Left kidney (tissue), 1 donor: ENCODE measurements at regions not wholly inside any gene's neighbourhood (a gene's known extent, or its start where the extent isn't known, plus 50 kb on each side); places are given as distances from the start of the nearest gene placed in this dataset.
"Not testable (repeated sequence)": the region's sequence is repeated elsewhere in the genome, so short reads cannot be mapped to it uniquely, and the experiment has no call there.

Experiments
- DNase-seq: peaks from one replicate; pipeline ENCODE4 v3.0.0-alpha.2; 2013

DNA sequence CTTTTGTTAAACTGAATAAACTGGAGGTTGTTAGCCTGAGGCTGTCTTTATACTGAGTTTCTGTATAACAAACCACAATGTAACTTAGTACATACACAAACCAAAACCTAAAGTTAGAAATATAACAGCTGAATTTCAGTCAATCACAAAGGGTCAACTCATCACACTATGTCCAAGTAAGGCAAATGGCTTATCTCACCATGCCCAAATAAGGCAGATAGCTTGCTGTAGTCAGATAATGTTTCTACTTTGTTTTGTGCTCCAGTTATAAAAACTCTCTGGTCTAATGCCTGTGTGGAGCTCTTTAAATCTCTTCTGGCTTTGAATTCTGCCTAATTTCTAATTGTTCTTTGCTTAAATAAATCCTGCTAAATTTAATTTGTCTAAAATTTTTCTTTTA, 1323.4 kb upstream of the ATXN8OS start:
- no peak for DNase-seq

DNA sequence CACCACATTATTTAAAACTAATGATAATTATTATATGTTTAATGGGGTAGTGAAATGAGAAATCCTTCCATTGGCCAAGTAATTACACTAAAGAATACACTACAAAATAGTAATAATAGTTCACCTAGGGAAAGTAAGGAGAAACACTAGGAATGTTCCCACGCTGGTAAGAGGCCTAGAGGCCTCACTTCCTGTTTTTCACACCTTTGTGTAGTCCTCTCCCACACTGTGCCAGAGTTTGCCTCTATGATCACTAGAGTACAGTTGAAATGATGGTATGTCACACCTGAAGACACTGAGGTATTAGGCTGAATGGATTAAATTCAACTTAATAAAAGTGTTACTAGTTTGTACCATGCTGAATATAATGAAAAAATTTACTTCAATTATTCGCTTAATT, 1348.0 kb upstream of the ATXN8OS start:
- DNase-seq: no peak

DNA sequence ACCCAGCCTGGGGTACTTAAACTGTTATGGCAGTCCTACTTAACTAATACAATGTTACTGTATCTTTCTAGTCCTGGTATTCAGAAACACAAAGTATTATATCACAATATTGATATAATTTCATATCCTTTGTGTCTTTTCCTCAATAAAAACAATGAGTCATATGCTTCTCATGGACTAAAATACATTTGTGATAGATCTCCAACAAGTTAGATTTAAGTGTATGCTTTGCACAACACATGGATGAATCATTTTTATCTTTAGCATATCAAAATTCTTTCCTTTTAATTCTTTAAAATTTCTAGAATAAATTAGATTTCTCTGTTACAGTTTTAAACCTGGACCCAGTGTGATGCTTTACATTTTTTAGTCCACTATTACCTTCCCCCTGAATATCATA, 1357.8 kb upstream of the ATXN8OS start:
- no peak for DNase-seq

DNA sequence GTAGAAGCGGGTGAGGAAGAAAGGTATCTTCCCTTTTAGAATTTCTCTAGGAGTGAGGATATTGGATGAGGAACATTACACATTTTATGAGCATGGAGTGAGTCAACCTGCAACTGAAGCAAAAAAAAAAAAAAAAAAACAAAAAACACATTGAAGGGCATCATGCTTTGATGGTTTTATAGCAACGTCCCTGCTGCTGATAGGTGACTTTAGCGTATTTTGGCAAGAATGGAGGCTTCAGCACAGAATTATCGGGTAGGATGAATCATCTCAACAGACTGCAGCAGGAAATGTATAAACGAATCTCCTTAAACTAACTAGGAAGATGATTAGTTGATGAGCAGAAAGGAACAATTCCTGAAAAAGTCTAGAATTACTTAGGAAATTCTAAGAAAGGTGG, 1359.6 kb upstream of the ATXN8OS start:
- no peak for DNase-seq

DNA sequence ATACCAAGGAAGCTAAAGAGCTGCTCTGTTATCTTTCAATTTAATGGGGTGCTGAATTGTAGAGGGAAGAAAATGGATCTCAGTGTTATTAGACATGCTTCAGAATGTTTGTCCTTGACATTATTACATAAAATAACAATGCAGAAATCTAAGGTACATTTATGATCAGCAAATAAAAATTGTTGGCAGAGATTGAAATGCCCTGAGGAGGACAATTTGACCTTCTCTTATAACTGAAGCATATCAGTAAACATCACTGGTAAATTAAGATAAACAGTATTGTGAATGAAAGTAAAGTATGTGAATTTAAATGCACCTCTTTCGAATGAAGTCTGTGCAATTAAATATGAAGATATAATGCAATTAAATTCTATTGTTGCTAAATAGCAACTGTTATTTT, 1362.1 kb upstream of the ATXN8OS start:
- no peak for DNase-seq

DNA sequence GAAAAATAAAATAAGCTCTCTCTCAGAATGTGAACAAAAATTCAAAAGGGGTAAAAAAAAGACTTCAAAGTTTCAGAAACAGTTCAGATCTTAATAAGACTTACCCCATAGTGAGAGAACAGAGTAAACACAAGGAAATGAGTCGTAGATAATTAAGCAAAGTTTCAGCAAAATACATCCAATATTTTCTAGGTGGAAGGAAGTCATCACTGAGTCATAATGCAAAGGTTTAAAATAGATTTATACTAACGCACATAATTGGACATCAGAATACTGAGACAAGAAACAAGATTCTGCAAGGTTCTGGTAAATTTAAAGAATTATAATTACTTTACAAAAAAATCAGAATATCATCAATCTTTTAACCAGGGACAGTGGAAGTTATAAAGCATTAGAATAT, 1370.7 kb upstream of the ATXN8OS start:
- no peak for DNase-seq

DNA sequence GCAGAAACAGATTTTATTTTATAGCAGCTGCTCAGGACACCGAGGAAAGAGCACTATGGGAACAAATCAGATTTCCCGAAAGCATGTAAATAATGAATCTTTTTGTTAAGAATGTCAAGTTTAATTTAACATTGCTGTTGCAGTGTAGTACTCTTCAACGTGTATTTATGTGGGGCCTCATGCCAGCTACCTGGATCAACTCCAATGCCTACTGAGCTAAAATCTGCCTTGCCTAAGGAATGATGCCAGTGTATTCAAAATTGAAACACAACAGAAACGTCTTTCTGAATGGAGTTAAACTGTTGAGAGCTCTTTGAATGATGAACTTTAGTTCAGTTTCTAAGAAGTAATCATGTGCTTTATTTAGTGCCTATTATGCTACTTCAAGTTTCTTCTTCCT, 1379.8 kb upstream of the ATXN8OS start:
- no peak for DNase-seq

DNA sequence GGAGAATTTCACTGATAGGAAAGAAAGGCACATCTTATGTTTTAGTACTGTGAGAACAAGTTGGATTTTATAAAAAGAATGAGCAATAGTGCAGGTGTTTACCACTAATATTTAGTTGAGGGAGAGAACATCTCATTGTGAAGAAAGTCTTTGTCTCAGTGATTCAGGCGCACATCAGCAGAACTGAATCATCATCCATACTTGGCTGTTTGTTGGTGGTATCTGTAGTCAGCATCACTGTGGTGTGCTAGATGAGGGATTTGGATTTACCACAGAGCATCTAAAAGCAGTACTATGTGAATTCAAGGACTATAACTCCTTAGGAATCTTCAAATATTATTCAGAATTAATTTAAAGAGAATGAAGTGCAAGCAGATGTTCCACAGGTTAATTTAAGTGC, 1380.5 kb upstream of the ATXN8OS start:
- DNase-seq: no peak

DNA sequence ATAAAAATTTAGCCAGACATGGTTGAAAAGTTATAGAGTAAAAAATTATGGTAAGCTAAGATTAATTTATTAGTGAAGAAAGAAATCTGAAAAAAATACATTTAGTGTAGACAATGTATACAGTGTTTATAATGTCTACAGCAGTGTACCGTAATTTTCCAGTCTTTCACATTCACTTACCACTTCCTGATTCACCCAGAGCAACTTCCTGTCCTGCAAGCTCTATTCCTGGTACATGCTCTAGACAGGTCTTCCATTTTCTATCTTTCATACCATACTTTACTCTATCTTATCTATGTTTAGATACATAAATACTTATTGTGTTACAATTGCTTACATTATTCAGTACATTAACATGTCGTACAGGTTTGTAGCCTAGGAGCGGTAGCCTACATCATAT, 1387.8 kb upstream of the ATXN8OS start:
- no peak for DNase-seq

DNA sequence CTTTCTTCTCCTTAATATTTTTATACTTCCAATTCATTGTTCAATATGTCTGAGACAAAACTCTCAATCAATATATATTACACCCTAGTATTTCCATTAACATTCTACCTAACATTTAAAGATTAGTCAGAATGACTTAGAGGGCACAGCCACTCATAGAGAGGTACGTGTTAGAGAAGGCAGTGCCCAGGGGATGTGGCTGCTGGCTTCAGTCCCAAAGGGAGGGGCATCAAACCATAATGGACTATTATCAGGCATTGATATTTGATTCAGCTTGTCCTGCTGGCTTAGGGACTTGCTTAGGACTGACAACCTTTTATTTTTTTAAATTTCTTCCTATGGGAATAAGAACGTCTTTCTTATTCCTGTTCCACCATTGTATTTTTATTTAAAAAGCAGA, 1392.0 kb upstream of the ATXN8OS start:
- no peak for DNase-seq

DNA sequence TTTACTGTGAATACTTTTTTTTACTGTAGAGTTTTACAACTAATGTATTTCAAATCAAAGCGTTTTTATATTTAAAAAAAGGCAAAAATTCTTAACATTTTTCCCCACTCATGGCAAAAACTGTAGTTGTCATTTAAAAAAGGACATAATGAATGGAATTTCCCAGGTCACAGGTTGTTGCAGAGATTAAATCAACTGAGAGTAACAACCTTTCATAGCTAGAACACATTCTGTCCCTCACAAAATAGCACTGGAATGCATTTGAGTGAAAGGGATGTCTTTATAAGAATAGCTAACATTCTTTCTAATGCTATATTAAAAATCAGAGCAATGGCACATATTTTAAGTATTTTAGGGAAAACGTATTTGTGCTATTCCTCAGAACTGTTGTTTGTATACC, 1393.3 kb upstream of the ATXN8OS start:
- no peak for DNase-seq

DNA sequence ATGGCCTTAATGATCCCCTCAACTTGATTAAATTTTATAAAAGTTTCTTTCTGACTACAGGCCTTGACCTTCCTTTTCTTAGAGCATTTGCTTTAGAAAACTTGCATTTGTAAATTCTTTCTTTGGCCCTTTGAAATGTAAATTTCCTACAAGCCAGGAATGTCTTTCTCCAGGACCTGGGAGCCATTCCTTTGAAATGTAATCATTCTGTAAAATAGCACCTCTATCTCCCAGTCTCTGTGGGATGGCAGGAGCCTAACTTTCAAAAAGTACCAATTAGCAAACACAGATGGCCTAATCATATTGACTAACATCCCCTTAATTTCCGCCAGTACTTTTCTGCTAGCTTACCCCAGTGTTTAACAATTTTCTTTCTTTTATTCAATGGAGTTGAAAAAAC, 1394.2 kb upstream of the ATXN8OS start:
- DNase-seq: no peak

DNA sequence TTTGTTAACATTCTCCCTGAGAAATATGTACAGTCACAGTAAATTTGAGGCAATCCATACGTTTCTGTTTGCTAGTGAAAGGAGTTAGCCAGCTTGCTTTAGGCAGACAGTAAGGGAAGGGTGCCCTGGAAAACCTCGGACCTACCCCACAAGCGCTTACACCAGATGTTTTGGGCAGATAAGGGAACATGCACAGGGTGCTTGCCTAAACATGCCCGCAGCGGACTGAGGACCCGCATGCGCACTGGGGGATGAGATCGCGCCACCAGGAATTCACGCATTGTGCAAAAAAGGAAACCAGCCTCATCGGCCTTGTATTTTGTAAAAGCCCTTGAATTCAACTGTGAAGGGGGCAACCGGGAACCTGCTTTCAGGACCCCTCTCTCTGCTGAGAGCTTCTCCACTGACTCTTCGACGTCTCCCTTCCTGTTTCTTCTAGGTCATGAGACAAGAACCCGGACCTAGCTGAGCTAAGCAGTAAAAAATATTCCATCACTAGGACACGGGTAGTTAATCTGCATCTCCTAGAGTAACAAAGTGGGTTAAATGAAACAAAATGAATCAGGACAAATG, 1399.2 kb upstream of the ATXN8OS start:
- no peak for DNase-seq

DNA sequence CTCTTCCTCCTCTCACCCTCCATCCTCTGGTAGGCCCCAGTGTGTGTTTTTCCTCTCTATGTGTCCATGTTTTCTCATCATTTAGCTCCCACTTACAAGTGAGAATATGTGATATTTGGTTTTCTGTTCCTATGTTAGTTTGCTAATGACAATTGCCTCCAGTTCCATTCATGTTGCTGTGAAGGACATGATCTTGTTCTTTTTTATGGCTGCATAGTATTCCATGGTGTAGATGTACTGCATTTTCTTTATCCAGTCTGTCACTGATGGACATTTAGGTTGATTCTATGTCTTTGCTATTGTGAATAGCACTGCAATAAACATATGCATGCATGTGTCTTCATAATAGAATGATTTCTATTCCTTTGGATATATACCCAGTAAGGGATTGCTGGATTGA, 1401.6 kb upstream of the ATXN8OS start:
- DNase-seq: not testable (repeated sequence)

DNA sequence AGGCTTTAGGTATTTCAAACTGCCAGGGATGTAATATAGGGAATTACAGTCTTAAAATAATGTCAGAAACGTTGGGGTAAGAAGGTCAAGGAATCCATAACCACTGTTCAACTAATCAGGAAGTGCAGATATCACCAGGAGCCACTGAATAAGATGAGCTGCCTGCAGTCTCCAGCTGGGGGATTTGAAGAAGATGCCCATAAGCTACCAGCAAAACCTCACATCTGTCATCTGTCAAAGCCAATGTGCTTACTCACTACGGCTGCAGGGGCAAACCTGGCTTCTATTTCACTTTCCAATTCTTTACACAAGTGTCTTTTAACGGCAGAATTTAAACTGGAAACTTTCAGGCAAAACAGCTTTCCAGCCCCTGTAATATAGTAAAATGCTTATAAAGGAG, 1410.1 kb upstream of the ATXN8OS start:
- peak; percentile 3 for DNase-seq

DNA sequence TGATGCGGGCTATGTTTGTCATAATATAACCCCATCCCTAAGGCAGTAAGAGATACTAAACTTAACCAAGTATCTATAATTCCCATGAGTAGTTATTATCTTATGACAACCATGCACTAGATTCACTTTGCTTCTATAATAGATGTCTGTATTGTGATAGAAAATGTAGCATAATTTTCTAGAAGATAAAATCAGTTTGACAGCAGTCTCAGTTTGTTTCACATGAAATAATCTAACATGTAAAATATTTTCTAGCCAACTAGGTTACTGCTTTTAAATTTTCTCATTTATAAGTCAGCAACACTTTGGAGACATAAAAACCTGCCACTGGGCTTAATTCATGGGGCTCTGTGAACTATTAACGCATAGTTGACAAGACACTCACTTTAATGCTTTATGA, 1410.7 kb upstream of the ATXN8OS start:
- DNase-seq: no peak

DNA sequence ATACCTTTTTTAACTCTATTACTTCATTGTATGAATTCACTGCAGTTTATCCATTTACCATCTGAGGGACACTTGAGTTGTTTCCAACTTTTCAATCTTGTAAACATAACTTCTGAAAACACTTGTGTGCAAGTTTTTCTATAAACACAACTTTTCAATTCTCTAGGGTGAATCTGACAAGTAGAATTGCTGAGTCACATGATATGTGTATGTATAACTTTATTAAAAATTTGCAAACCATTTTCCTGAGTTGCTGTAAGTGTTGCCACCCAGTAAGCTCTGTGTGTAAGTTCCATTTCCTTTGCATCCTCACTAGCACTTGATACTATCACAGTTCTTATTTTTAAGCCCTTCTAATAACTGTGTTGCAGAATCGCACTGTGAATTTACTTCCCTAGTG, 1415.6 kb upstream of the ATXN8OS start:
- DNase-seq: no peak

DNA sequence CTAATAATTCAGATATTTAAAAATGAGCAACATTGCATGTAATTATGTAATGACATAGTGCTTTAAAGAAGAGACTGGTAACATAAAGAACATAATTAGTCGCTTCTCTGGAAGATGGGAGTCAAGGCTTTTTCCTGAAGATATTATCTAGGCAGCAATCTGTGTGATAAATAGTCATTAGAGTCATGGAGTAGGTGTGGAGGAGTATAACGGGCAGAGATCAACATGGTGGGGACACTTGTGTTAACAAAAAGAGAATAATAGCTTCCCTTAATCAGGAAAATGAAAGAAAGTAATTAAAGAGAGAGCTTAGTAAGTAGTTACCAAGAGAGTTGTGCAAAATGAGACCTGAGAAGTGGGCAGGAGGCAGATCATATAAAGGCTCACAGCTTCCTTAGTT, 1417.1 kb upstream of the ATXN8OS start:
- DNase-seq: peak; percentile 14

DNA sequence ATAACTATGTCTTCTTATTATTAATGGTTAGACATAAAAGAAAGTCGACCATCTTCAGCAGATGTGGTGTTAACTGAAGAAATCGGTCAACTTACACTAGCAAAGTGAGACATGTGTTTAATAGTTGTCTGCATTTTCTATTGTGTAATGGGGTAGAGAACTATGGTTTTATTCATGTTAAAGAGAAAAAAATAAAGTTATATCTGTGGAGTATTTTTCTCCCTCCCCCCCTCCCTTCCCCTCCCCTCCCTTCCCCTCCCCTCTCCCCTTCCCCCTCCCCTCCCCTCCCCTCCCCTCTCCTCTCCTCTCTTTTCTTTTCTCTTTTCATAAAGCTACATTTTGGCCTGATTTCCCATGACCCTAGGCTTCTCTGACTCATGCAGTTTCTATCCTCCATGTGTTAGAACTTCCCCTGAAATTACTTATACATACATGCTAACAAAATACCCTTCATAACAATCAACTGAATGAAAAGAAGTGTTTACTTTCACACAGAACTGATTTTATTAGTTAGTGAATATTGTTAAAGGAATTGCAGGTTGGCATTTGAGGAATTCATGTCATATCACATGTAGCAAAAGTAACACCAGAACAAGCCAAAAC, 1431.0 kb upstream of the ATXN8OS start:
- no peak for DNase-seq

DNA sequence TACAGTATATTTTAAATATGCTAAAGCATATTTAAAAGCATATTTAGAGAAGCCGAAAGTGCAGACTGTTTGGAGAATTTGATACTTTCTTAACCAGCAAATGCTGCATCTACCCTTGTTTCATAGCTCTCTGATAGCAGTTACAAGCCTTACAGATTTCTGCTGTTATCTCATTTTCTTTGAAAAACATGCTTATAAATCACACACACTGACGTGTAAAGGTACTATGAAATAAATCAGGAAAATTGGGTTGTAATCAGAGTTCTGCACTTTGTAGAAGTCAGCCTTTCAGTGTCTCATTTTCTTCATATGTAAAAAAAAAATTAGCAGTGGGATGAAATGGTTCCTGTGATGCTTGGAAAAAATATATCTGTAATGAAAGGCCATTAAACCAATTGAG, 1432.4 kb upstream of the ATXN8OS start:
- no peak for DNase-seq

DNA sequence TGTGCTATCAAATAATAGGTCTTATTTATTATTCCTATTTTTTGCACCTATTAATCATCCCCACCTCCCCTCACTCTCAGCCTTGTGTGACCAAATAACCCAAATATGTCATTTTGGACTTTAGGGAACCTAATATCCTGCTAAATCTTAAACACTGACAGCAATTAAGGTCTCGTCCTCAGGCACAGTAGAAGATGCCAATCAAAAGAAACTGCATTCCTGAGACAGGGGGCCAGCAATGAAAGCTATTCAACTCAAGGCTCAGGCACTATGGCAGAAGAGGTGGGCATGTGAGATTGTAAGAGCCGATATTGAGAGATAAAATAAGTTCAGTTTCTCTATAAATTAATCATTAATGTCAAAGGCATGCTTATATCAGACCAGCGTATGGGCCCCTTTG, 1437.7 kb upstream of the PCDH9 start:
- no peak for DNase-seq

DNA sequence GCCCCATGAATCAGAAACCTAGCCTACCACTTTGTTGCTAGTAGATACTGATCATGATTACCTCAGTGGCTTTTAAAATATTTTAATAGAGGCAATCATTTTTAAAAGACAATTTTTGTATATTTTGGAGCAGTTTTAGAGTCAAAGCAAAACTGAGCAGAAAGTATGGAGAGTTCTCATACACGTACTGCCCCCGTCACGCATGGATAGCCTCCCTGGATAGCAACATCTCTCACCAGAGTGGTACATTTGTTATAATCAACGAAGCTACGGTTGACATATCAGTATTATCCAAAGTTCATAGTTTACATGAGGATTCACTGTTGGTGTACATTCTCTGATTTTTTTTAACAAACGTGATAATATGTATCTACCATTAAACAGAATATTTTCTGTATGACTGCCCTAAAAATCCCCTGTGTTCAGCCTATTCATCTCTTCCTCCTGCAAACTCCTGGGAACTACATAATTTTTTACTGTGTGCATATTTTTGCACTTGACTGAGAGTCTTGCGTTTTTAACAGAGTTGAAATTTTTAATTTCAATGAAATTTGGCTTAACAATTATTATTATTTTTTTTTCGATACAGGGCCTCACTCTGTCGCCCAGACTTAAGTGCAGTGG, 1436.8 kb upstream of the PCDH9 start:
- no peak for DNase-seq

DNA sequence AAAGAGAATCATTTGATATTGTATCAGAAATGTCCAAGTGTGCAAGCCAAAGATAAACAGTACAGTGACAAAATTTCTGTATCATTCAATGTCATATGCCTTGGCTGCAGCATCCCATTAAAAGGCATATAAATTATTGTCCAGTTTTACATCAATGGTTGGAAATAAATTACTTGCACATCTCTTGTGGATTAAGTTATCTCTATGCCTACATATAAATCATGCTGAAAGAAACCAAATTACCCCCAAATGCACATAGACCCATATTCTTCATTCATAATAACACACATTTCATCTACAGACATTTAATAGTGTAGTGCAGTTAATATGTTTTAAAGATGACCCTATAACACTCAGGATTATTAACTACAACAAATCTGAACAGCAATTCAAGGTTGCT, 1415.7 kb upstream of the PCDH9 start:
- no peak for DNase-seq

DNA sequence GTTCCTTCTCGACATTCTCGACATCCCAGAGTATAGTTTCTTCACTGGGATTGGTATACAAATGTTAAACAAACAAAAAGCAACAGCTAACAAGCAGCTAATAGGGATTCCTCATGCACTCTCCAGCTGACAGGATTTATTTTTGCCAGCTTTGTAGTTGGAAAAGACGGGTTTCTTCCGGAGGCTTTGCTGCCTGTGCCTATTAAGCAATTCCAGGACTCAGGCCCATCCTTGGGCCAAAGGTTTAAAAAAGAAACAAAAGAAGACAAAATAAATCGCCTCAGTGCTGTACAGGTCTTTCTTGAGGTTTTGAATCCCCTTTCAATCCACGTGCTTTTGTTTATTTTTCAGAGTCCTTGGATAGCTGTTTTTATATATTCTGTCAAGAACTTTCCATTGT, 1414.5 kb upstream of the PCDH9 start:
- no peak for DNase-seq
